ENCODE measurements at regions not wholly inside any gene's neighbourhood (a gene's known extent, or its start where the extent isn't known, plus 50 kb on each side); places are given as distances from the start of the nearest gene placed in this dataset.

GRCh38 chr5:57878301-57878722, 395.7 kb upstream of the ACTBL2 start:
- TF ChIP-seq CTCF (IDR thresholded peaks at IDR 0.05; ENCODE audit: borderline replicate concordance, extremely low read depth, low read length, poor library complexity, severe bottlenecking) (no peak), EZH2 (IDR thresholded peaks at IDR 0.05; ENCODE audit: borderline replicate concordance, low read depth, low read length, severe bottlenecking) (no peak)
